Type B pancreatic cell (in vitro differentiated cells): ENCODE measurements at regions not wholly inside any gene's neighbourhood (a gene's known extent, or its start where the extent isn't known, plus 50 kb on each side); places are given as distances from the start of the nearest gene placed in this dataset.

Experiments
- DNase-seq: peaks from one replicate; pipeline ENCODE4 v3.0.0; 2021; ENCODE audit warnings: mixed read lengths; ENCODE audit not compliant: unreplicated experiment; ENCODE audit errors: extremely low spot score
- H3K27ac Mint-ChIP-seq: 2 replicates; pipeline ENCODE4 v1.8.0; 2021; ENCODE audit warnings: mild to moderate bottlenecking, mixed read lengths
- H3K27me3 Mint-ChIP-seq: 2 replicates; pipeline ENCODE4 v1.8.0; 2021; ENCODE audit warnings: mixed read lengths
- H3K36me3 Mint-ChIP-seq: 2 replicates; pipeline ENCODE4 v1.8.0; 2021; ENCODE audit warnings: mixed read lengths
- H3K4me1 Mint-ChIP-seq: one replicate; pipeline ENCODE4 v1.8.0; 2021; ENCODE audit warnings: mixed read lengths; ENCODE audit not compliant: unreplicated experiment
- H3K4me3 Mint-ChIP-seq: 2 replicates; pipeline ENCODE4 v1.8.0; 2021; ENCODE audit warnings: mild to moderate bottlenecking, mixed read lengths
- H3K9me3 Mint-ChIP-seq: 2 replicates; pipeline ENCODE4 v1.8.0; 2021; ENCODE audit warnings: mixed read lengths
- CTCF ChIP-seq: fragments of 200-600 bp; sonication (generic); conservative IDR thresholded peaks from 2 replicates; pipeline ENCODE4 v1.5.0; 2021; ENCODE audit warnings: antibody characterized with exemption, mild to moderate bottlenecking

- peaks cover 33% of the 10 kb centered on the region for H3K27me3 Mint-ChIP-seq
- no peak for TF ChIP-seq CTCF
- H3K9me3 Mint-ChIP-seq: no peaks in the 10 kb centered on the region
- no peak for DNase-seq
- H3K4me3 Mint-ChIP-seq: no peak overlapping the region
- H3K36me3 Mint-ChIP-seq: no peaks in the 10 kb centered on the region
- H3K4me1 Mint-ChIP-seq: peaks cover 4% of the 10 kb centered on the region
- no peak overlapping the region for H3K27ac Mint-ChIP-seq
These were observed 52.3 kb upstream of the SEC11C start for GRCh38 chr18:59087391-59087790.
